Activated CD4-positive, CD25-positive, alpha-beta regulatory T cell treated with anti-CD3 and anti-CD28 coated beads, Interleukin-2, amount 50 U/mL, for 24 hours (primary cell): ENCODE measurements at regions not wholly inside any gene's neighbourhood (a gene's known extent, or its start where the extent isn't known, plus 50 kb on each side); places are given as distances from the start of the nearest gene placed in this dataset.
"Not testable (repeated sequence)": the region's sequence is repeated elsewhere in the genome, so short reads cannot be mapped to it uniquely, and the experiment has no call there.

Experiments used
- ATAC-seq, 2 donors: fragments of 150-1000 bp; cut with Tn5 transposase; one replicate each; pipeline ENCODE4 v1.10.0; 2021; ENCODE audit warnings: mild to moderate bottlenecking in 1 of 2, moderate library complexity in 1 of 2

DNA sequence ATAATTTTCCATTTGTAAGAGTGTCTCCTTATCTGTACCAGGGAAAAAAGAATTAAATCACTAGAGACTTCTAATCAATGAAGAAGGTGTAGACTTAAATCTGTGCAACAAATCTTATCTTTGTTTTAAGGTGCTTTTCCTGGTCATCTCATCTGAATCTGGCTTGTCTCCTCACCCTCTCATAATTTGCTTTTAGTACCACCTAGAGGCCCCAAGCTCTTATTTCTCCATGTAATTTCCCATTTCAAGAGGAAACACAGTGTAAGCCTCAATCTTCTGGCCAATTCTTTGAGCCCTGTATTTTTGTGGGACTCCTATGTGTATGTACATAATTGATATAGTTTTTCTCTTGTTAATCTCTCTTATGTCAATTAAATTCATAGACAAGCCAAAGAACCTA lies 1975.3 kb upstream of the CDH6 start:
- ATAC-seq, result no peak

DNA sequence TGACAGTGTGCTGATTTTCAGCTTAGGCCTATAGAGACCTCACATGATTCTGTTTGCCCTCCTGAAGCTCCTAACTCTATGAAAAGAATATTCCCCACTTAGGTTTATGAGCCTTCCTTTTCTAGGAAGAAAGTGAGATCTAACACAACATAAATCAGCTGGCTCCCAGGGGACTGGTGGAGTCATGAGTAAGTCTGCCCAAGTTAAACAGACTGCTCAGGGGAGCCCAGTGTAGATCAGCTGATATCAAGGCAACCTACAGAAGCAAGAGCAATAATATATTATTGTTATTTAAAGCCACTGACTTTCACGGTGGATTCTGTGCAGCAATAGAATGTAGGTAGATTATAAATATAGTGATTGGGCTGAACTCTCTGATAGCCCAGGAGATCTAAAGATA lies 1978.6 kb upstream of the CDH6 start:
- no peak for ATAC-seq

DNA sequence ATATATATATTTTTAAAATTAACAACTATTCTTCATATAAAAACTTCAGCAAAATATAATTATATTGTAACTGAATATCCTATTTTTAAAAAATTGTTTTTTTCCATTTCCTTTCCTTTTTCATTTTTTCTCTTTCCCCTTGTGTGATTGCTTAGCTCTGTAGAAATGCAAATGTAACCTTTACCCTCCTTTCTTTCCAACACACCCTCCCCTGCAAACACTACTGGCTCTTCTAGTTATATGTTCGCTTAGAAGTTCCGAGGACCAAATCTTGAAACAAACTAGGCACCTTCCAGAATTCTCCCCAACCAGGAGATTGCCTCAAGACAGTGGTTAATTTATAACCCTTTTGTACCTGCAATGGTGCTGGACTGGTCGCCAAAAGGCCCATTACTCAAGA lies 1980.0 kb upstream of the CDH6 start:
- ATAC-seq, result no peak

DNA sequence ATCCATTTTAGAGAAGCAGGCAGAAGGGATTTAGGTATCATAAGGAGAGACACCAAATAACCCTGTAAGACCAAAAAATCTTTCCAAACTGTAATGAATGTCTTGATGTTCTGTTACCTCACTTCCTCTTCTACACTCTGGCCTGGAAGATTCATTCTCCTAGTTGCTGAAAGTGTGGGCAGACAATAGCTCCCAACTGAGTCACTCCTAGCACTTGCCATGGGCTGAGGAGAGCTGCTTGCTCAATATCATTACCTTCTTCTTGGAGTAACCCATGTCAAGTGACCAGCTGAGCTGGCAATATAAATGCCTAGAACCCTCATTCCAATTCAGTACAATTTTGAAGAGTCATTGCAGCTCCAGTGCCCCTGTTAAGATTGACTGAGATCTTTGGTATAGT lies 1985.5 kb upstream of the CDH6 start:
- ATAC-seq, result no peak

DNA sequence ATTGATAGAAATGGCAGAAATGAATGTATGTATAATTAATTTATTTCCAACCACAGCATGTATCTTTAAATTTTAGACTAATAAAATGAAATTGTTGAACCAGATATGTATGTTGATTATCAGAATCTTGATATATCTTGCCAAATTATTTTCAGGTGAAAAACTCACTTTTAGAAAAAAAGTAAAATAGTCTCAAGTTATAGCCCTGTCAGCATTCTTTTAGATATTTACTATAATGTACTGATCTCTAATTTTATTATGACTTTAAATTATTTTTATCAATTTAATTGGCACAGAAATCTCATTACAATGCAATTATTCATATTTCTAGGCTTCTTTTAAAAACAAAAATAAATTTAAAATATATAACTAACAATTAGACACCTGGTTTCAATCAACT lies 1990.4 kb upstream of the CDH6 start:
- ATAC-seq, result no peak

DNA sequence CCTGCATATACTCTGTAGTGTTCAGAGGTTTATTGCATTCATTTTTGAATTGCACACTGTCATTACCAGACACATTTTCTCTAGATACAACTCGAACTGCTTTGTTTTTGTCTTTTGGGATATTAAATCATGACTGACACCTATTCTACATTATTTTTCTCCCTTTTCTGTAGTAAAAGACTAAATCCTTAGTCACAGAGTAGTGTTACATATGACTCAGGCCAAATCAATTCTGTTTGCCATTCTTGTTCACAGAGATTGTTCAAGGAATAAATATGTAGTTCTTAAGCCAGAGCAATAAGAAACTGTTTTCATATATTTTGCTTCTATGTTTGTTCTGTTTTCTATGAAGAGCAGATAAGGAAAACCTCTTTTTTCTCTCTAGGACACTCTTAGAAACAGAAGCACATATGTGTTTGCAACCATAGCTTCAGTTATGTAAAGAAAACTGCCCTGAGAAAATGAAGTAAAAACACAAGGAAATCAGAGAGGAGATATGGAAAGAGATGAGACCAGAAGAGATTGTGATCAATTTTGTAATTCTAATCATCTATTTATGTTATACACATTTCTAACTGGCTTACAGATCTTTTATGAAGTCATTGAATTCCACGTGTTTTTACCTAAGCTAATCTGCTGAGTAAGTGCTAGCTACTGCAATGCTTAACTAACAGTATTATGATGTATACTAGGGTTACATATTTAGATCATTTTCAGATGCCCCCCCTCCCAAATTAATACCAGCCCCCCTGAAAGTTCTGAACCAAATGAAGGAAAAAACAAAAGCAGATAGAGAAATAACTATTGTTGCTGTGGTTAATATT lies 1995.6 kb upstream of the CDH6 start:
- ATAC-seq, result no peak

DNA sequence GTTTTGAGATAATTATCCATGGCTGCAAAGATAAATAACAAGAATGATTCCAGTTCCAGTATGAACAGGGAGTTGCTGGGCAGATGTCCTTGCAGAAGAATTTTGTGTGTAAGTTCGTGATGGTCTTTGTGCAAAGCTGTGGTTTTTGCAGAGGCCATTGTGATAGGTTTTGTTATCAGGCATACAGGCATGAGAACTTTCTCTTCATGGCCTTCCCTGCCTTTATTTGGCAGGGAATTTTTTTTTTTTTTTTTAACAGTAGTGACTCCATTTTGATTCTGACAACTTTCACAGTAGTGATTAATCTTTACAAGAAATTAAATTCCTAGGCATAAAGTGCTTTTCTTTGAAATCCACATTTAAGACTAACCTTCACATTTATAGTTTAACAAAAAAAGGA lies 1999.5 kb upstream of the CDH6 start:
- ATAC-seq, result no peak

DNA sequence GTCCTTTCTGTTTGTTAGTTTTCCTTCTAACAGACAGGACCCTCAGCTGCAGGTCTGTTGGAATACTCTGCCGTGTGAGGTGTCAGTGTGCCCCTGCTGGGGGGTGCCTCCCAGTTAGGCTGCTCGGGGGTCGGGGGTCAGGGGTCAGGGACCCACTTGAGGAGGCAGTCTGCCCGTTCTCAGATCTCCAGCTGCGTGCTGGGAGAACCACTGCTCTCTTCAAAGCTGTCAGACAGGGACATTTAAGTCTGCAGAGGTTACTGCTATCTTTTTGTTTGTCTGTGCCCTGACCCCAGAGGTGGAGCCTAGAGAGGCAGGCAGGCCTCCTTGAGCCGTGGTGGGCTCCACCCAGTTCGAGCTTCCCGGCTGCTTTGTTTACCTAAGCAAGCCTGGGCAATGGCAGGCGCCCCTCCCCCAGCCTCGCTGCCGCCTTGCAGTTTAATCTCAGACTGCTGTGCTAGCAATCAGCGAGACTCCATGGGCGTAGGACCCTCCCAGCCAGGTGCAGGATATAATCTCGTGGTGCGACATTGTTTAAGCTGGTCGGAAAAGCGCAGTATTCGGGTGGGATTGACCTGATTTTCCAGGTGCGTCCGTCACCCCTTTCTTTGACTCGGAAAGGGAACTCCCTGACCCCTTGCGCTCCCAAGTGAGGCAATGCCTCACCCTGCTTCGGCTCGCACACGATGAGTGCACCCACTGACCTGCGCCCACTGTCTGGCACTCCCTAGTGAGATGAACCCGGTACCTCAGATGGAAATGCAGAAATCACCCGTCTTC lies 2002.0 kb upstream of the CDH6 start:
- ATAC-seq, result not testable (repeated sequence)

DNA sequence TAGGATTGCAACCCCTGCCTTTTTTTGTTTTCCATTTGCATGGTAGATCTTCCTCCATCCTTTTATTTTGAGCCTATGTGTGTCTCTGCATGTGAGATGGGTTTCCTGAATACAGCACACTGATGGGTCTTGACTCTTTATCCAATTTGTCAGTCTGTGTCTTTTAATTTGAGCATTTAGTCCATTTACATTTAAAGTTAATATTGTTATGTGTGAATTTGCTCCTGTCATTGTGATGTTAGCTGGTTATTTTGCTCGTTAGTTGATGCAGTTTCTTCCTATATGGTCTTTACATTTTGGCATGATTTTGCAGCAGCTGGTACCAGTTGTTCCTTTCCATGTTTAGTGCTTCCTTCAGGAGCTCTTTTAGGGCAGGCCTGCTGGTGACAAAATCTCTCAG lies 2003.1 kb upstream of the CDH6 start:
- not testable (repeated sequence) for ATAC-seq

DNA sequence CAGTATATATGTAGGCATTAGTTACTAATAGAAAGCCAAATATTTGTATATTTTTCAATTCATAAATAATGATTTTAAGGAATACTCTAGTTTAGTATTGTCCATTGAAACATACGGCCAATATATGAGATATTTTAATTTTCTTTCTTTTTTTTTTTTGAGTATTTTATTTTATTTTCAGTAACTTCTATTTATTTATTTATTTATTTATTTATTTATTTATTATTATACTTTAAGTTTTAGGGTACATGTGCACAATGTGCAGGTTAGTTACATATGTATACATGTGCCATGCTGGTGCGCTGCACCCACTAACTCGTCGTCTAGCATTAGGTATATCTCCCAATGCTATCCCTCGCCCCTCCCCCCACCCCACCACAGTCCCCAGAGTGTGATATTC lies 2007.1 kb upstream of the CDH6 start:
- not testable (repeated sequence) for ATAC-seq

DNA sequence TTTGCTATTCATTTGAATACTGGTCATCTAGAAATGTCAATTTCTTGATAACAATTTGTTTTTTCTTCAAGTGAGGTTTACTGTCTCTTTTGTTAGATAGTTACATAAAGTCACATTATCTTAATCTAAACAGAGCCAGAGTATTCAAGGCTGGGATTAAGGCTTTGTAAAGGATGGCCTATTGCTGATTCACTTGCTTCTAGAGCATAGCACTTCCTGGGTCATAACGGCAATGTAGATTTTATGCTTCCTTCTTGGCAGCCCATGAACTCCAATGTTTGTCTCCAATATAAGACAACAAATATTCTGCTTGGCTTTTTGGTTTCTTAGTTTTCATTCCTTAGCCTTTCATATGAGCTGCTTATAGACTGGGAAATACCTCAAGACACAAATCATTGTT lies 2007.9 kb upstream of the CDH6 start:
- ATAC-seq, result no peak

DNA sequence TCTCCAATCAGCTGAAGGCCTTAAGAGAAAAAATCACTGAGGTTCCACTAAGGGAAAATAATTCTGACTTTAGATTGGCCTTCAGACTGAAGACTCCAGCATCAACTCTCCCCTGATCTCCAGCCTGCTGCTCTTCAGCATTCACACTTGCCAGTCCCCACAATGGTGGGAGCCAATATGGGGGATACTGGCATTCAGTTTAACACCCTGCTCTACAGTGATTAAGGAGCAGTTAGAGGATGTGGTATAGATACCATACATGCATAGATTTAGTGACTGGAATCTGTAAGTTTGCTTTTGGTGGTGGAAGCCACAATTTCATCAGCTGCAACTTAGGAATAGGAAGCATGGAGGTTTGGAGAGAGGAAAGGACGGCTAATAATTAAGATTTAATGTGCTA lies 2017.7 kb upstream of the CDH6 start:
- ATAC-seq, result no peak

DNA sequence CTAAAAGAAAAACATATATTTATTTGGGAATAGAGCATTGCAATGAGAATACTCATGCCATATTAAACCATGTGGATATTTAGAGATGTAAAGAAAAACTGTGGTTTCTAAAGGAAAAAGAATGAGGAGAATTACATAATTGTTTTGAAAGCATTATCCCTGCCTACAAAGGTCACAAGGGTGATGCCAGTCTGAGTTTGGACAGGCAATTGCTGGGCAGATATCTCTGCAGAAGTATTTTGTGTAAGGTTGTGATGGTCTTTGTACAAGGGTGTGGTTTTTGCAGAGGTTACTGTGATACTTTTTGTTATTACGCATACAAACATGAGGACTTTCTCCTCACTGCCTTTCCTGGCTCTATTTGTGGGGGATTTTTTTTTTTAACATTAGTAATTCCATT lies 2022.9 kb upstream of the CDH6 start:
- no peak for ATAC-seq

DNA sequence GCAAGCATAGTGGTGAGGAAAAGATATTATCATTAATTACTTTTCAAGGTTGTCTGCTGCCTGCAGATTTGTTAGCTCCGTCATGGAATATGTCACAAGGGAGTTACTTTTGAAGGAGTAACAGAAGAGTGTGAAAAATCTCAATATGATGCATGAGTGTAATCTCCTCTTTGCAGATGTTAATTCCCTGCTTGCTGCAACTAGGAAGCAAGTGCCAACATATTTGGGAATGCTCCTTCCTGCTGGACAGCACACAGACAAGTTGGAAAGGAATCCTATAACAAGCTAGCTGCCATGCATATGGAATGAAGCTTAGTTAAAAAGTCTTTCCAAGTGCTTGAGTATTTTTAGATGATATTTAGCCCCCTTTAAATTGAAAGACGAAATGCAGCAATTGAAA lies 2023.6 kb upstream of the CDH6 start:
- ATAC-seq, result no peak

DNA sequence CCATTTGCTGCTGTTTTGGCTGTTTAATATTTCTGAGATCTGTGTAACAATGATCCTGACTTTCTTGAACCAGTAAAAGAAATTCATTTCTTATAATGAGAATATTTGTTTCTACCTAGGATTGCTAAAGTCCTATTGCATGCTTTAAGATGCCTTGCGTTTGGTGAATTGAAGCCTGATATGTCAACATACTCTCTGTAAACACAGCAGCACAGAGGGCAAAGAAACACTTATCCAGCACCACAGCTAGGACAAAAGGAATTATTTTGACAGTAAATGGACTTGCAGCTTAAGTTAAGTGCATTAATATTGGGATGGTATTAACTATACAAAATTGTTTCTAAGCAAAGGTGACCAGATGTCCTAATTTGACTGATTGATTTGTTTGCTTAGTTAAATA lies 2031.2 kb upstream of the CDH6 start:
- ATAC-seq, result no peak

DNA sequence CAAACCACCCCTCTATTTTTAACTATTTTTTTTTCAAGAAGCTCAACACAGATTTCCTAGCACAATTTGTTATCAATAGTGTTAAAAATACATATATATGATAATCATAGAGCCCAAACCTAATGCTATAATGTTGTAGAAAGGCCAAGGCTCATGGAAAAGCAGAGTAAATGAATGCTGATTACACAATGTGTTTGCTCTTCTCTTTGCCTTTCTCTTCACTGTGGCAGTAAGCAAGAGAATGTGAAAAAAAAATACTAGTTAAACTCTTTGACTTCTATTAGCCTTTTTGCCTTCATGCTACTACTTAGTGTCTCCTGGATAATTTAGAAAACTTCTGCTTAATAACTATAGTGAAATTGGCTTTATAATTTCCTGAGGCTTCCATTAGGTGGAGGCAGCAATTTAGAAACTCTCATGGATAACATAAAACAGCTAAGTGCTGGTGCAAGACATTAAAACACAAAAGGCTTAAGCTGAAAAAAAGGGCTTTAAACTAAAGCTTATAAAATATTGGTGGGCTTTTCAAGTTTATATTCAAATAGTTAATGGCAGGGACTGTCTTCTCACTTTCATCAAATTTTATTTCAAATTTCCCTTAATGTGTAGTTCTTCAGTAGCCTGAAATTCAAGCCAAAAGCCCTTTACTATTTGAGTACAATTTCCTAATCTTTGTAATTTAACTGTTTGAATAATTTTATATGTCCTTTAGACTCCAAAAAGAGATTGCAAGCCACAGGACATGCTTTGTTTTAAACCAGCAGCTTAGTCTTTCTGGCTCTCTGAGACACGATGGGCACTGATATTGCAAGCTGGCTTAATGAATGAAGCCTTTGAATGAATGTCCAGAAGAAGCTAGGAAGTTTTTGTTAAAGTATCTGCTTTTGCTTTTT lies 2031.8 kb upstream of the CDH6 start:
- ATAC-seq, result no peak

DNA sequence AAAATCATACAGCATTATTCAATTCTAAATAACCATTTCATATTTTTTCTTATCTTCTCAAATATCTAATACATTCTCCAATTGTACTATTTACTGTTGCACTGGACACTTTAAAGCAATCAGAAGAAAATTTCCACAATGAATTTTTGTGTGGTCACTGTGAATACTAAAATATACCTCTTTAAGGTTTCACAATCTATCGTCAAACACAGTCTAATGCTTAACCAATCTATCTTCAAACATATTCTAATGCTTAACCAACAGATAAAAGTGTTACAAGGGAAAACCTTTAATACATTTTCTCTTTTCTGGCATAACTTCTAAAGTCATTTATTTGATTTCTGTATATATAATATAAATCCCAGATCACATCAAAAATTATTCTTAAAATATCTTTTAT lies 2035.5 kb upstream of the CDH6 start:
- no peak for ATAC-seq

DNA sequence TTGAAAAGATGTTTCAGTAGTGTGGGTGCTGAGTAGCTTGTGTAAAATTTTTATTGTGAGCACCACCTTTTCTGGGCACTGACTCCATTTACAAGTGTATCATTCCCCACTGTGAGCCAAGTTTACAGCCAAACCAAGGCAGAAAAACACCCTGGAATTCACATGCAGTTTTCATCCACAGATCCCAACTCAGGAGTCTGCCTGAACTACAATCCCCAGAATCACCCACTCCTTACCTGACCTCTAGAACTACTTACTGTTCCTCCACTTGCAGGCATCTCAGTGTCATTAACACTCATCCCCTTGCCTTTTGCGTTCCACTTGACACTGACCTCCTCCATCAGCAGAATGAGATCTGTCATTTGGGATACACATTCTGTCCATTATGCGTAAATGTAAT lies 2042.6 kb upstream of the CDH6 start:
- ATAC-seq, result no peak

DNA sequence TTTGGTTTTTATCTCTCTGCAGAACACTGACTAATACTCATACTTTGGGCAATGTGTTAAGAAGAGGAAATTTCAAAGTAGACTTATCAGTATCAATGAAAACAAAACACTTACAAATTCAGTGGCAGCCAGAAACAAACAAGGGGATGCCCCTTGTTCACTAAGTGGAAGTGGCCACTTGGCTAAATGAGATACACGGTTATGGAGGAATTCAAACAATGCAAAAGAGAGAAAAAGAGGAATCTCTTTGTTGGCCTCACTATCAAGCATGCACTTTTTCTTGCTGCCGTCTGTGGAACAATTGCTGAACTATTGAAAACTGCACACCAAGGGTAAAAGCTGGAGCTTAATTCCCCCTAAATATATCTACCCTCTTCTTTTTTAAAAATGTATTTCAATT lies 2044.9 kb upstream of the CDH6 start:
- no peak for ATAC-seq

DNA sequence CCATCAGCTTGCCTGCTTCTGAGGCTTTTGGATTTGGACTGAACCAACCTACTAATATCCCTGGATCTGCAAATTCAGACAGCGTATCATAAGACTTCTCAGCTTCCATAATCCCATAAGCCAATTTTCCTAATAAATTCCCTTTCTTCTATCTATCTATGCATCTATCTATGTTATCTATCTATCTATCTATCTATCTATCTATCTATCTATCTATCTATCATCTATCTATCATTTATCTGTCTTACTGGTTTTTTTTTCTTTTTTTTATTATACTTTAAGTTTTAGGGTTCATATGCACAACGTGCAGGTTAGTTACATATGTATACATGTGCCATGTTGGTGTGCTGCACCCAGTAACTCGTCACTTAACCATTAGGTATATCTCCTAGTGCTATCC lies 2045.4 kb upstream of the CDH6 start:
- ATAC-seq, result no peak

DNA sequence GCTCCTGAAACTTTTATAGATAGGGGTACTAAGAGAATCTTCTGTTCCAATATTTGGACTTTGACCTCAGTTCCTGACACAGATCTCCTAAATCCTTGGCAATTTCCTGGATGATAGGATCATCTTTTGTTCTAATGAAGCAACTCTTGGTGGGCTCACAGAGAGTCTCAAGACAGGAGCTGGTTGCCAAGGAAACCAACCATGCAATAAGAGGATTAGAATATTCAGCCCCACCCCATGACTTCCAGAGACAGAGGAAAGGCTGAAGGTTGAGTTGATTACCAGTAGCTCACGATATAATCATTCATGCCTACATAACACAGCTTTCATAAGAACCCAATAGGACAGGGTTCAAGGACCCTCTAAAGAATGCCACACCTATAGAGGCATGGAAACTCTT lies 2050.2 kb upstream of the CDH6 start:
- no peak for ATAC-seq

DNA sequence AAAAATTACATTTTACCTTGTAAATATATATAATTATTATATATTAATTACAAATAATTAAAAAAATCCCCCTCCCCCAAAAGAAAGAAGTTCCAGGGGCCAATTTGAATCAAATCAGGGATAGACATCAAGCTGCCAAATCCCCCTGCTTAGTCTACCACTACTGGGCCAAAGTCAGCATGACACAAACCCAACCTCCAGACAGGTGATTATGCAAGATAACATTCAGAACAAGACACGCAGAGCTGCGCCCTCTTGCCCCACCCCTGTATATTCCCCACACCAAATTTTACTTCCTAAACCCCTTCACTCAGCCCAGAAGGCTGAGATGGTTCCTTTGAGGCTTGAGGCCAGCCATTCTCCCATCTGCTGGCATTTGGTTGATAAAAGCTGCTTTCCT lies 2059.1 kb upstream of the CDH6 start:
- no peak for ATAC-seq

DNA sequence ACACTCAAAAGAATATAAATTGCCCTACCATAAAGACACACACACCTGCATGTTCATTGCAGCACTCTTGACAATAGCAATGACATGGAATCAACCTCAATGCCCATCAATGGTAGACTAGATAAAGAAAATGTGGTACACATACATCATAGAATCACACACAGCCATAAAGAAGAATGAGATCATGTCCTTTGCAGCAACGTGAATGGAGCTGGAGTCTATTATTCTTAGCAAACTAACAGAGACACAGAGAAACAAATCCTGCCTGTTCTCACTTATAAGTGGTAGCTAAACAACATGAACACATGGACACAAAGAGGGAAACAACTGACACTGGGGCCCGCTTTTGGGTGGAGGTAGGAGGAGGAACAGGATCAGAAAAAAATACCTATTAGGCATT lies 2062.2 kb upstream of the CDH6 start:
- no peak for ATAC-seq
